HepG2 (cell line): ENCODE measurements at regions not wholly inside any gene's neighbourhood (a gene's known extent, or its start where the extent isn't known, plus 50 kb on each side); places are given as distances from the start of the nearest gene placed in this dataset.
"Not testable (repeated sequence)": the region's sequence is repeated elsewhere in the genome, so short reads cannot be mapped to it uniquely, and the experiment has no call there.

Source experiments
- ATAC-seq: fragments of 200-7000 bp; cut with Tn5 transposase; 3 replicates; pipeline ENCODE4 v1.9.1; 2020; ENCODE audit warnings: mild to moderate bottlenecking, moderate library complexity
- BruUV-seq: library from RNA; stranded (reverse); fragments of 400-500 nt; replicated peaks from 2 replicates; lab custom pipeline; 2021; lab: Mats Ljungman, UMichigan
- CTCF ChIA-PET: fragments of 300-600 bp; formaldehyde crosslinking; extraction: SDS; loops from one replicate; lab custom pipeline; 2021; ENCODE audit warnings: low total read pairs, inconsistent platforms, low intra/inter-chr PET ratio; lab: Yijun Ruan, JAX
- POLR2A ChIA-PET: fragments of 350-600 bp; sonication (Branson Sonifier 250); formaldehyde crosslinking; loops from one replicate; lab custom pipeline; 2020; ENCODE audit warnings: antibody characterized with exemption, inconsistent platforms; lab: Yijun Ruan, JAX
- DNase-seq: peaks from one replicate; pipeline ENCODE4 v3.0.0-alpha.2; 2015; ENCODE audit warnings: low spot score
- FAIRE-seq: peaks from 3 replicates; lab custom pipeline; 2011; peaks lifted over from hg19 to GRCh38; lab: Jason Lieb, UNC
- H2AFZ ChIP-seq: one replicate; pipeline ENCODE4 v1.6.1; 2011; ENCODE audit warnings: low read length, inconsistent platforms
- H3K27ac ChIP-seq: fragments of 300-600 bp; 3 replicates; pipeline ENCODE4 v1.8.0; 2011; ENCODE audit warnings: mixed run types, mild to moderate bottlenecking, mixed read lengths, low read length, inconsistent platforms; ENCODE audit not compliant: insufficient read depth; ENCODE audit errors: extremely low read length
- H3K27me3 ChIP-seq, 2 experiments: fragments of 200-600 bp in 1 of 2; 2 replicates in 1 of 2; 3 replicates in 1 of 2; pipeline versions ENCODE4 v1.6.0 to v1.8.0; 2011; ENCODE audit warnings: low read length in 2 of 2, mild to moderate bottlenecking in 2 of 2, moderate library complexity in 2 of 2, inconsistent platforms in 1 of 2; ENCODE audit not compliant: insufficient read depth in 2 of 2, control insufficient read depth in 1 of 2
- H3K36me3 ChIP-seq, 2 experiments: fragments of 200-600 bp in 1 of 2; replicated peaks in 1 of 2; 2 replicates in 1 of 2; 3 replicates in 1 of 2; pipeline versions ENCODE4 v1.5.1 to v1.8.0; 2011; ENCODE audit warnings: low read length in 2 of 2, inconsistent platforms in 1 of 2; ENCODE audit not compliant: insufficient read depth in 2 of 2, control insufficient read depth in 1 of 2
- H3K4me1 ChIP-seq: 2 replicates; pipeline ENCODE4 v1.5.1; 2012; ENCODE audit warnings: low read length, inconsistent platforms; ENCODE audit not compliant: insufficient read depth
- H3K4me2 ChIP-seq: 2 replicates; pipeline ENCODE4 v1.6.0; 2011; ENCODE audit warnings: low read depth, low read length, inconsistent platforms
- H3K4me3 ChIP-seq, 3 experiments: fragments of 200-600 bp in 1 of 3; sonication (generic), shearing (Covaris generic) in 1 of 3; replicated peaks in 1 of 3; 2 replicates each; pipeline ENCODE4 v1.5.1; 2011 to 2016; ENCODE audit warnings: low read length in 3 of 3, inconsistent platforms in 2 of 3, low read depth in 2 of 3, mild to moderate bottlenecking in 2 of 3, control low read depth in 1 of 3, mixed read lengths in 1 of 3; ENCODE audit not compliant: insufficient read depth in 1 of 3
- H3K79me2 ChIP-seq: one replicate; pipeline ENCODE4 v1.6.1; 2011; ENCODE audit warnings: low read length, inconsistent platforms; ENCODE audit not compliant: insufficient read depth
- H3K9ac ChIP-seq: 2 replicates; pipeline ENCODE4 v1.6.0; 2011; ENCODE audit warnings: mild to moderate bottlenecking, low read depth, low read length, inconsistent platforms; ENCODE audit not compliant: insufficient read depth
- H3K9me3 ChIP-seq: 2 replicates; pipeline ENCODE4 v1.5.1; 2012; ENCODE audit warnings: mild to moderate bottlenecking, low read length
- H4K20me1 ChIP-seq: 2 replicates; pipeline ENCODE4 v1.6.0; 2011; ENCODE audit warnings: inconsistent platforms, mild to moderate bottlenecking, low read length, moderate library complexity; ENCODE audit not compliant: insufficient read depth
- GTF2F1 ChIP-seq: fragments of 150-350 bp; IDR thresholded peaks from 2 replicates; pipeline ENCODE4 v1.6.1; 2014; ENCODE audit warnings: low read length
- ZNF263 ChIP-seq: sonication (generic); formaldehyde crosslinking; IDR thresholded peaks from 2 replicates; pipeline ENCODE4 v1.4.0; 2020; ENCODE audit warnings: missing genetic modification reagents
- WGBS: methylation state at CpG from one replicate; pipeline ENCODE4 v1.1.6; 2017; ENCODE audit warnings: low lambda C conversion rate; 5-methylcytosine and 5-hydroxymethylcytosine counted together
- in situ Hi-C: cut with HindIII; loops from 2 replicates; pipeline ENCODE4 v1.10.0; 2017; ENCODE audit warnings: low pct_unique_long_range_greater_than_20kb; ENCODE audit not compliant: extremely low pct_ligation_motif_present
- intact Hi-C: fragments of 100-400 bp; cut with micrococcal nuclease; formaldehyde crosslinking; loops from one replicate; pipeline ENCODE4 v1.10.0; 2022; ENCODE audit not compliant: unreplicated experiment

- Histone ChIP-seq H3K27me3 (peaks cover 1 to 13% of the 10 kb centered on the region in 2 experiments; a peak in 2 of 5 replicates), H3K4me1 (peaks cover 71% of the 10 kb centered on the region)
- H3K27ac ChIP-seq, H3K4me3 ChIP-seq, H3K36me3 ChIP-seq, DNase-seq, H3K4me2 ChIP-seq, ATAC-seq, CTCF ChIA-PET, intact Hi-C loops, in situ Hi-C loops, H3K79me2 ChIP-seq, H2AFZ ChIP-seq, FAIRE-seq, BruUV-seq, H4K20me1 ChIP-seq, POLR2A ChIA-PET, H3K9ac ChIP-seq, H3K9me3 ChIP-seq: not testable (repeated sequence)
- WGBS, result 78% methylated on average over 17 of the region's 37 CpGs
- peak; percentile 80 for TF ChIP-seq ZNF263 (CRISPR knock-in tag)
These were observed 86.3 kb downstream of the CPN2 start for GRCh38 chr3:194264631-194265504.

GRCh38 chr3:194265505-194265892 lies 85.6 kb downstream of the CPN2 start:
- BruUV-seq, result no TSS peak

More at GRCh38 chr3:194265505-194265892, 85.6 kb downstream of the CPN2 start:
- CTCF ChIA-PET, result no interaction called here
- H3K4me2 ChIP-seq, result no peak overlapping the region
- no peaks in the 10 kb centered on the region for H3K9me3 ChIP-seq
- no peak for FAIRE-seq
- in situ Hi-C loops (no loop called here), intact Hi-C loops (no loop called here)
- POLR2A ChIA-PET, result no interaction called here
- no peak for TF ChIP-seq GTF2F1
- no peak overlapping the region for H3K9ac ChIP-seq
- H3K36me3 ChIP-seq, result no peaks in the 10 kb centered on the region
- no peaks in the 10 kb centered on the region for H3K79me2 ChIP-seq
- H4K20me1 ChIP-seq, result no peaks in the 10 kb centered on the region
- 80% methylated on average over 11 of the region's 19 CpGs for WGBS
- H3K27ac ChIP-seq, result no peak overlapping the region
- no peak overlapping the region for H3K4me3 ChIP-seq
- ATAC-seq, result no peak
- H3K27me3 ChIP-seq, result peaks cover 1 to 13% of the 10 kb centered on the region in 2 experiments; a peak in 2 of 5 replicates
- H2AFZ ChIP-seq, result no peak overlapping the region
- peaks cover 71% of the 10 kb centered on the region for H3K4me1 ChIP-seq
- DNase-seq, result no peak
